Mammary epithelial cell (primary cell): ENCODE measurements at regions not wholly inside any gene's neighbourhood (a gene's known extent, or its start where the extent isn't known, plus 50 kb on each side); places are given as distances from the start of the nearest gene placed in this dataset.

Experiments
- CTCF ChIP-seq, 2 donors: IDR thresholded peaks in 1 of 2; conservative IDR thresholded peaks in 1 of 2; 2 replicates each; pipeline ENCODE4 v1.5.1; 2011 to 2012; ENCODE audit warnings: inconsistent platforms in 2 of 2, low read length in 2 of 2, mild to moderate bottlenecking in 2 of 2, control low read depth in 1 of 2, low read depth in 1 of 2; ENCODE audit not compliant: insufficient read depth in 1 of 2; ENCODE audit errors: extremely low read depth in 1 of 2
- EZH2 ChIP-seq: IDR thresholded peaks from 2 replicates; pipeline ENCODE4 v1.6.1; 2012; ENCODE audit warnings: low read length, inconsistent platforms, borderline replicate concordance

- TF ChIP-seq EZH2 (no peak), CTCF (conservative IDR thresholded peaks at IDR 0.05 in 1 of 2, IDR thresholded peaks at IDR 0.05 in 1 of 2; ENCODE audit: extremely low read depth in 1 of 2, insufficient read depth in 1 of 2, low read depth in 1 of 2, low read length in 2 of 2) (no peak)
These were observed 103.6 kb upstream of the C16orf82 start for GRCh38 chr16:26963109-26963508.
